A549 (cell line): ENCODE measurements at regions not wholly inside any gene's neighbourhood (a gene's known extent, or its start where the extent isn't known, plus 50 kb on each side); places are given as distances from the start of the nearest gene placed in this dataset.

ENCODE experiments used
- ATAC-seq, 2 experiments: fragments of 200-7000 bp in 1 of 2; fragments of >200 bp in 1 of 2; cut with Nextera tagmentation in 1 of 2; cut with Tn5 transposase in 1 of 2; 3 replicates each; pipeline versions ENCODE4 v1.8.0 to v1.9.1; 2018 to 2020; ENCODE audit warnings: mild to moderate bottlenecking in 1 of 2, moderate library complexity in 1 of 2
- CTCF ChIA-PET: fragments of 300-600 bp; sonication (Branson Sonifier 250); formaldehyde crosslinking; extraction: SDS; loops from one replicate; lab custom pipeline; 2021; ENCODE audit warnings: antibody characterized with exemption, inconsistent platforms; lab: Yijun Ruan, JAX
- POLR2A ChIA-PET: fragments of 350-600 bp; formaldehyde crosslinking; extraction: SDS; loops from one replicate; lab custom pipeline; 2021; ENCODE audit warnings: antibody characterized with exemption, inconsistent platforms; lab: Yijun Ruan, JAX
- DNase-seq, 2 experiments: peaks; one replicate each; pipeline versions ENCODE4 v3.0.0 to v3.0.0-alpha.2; 2011 to 2016; ENCODE audit warnings: low read depth in 1 of 2, low spot score in 1 of 2
- FAIRE-seq: peaks from 2 replicates; lab custom pipeline; 2011; peaks lifted over from hg19 to GRCh38; lab: Jason Lieb, UNC
- H3K27ac ChIP-seq, 2 experiments: fragments of >200 bp; sonication (Bioruptor Twin); formaldehyde crosslinking; 3 replicates each; pipeline ENCODE4 v1.5.1; 2016 to 2017
- H3K4me1 ChIP-seq: fragments of >200 bp; sonication (Bioruptor Twin); formaldehyde crosslinking; 3 replicates; pipeline ENCODE4 v1.6.1; 2016
- H3K4me2 ChIP-seq: fragments of >200 bp; sonication (Bioruptor Twin); formaldehyde crosslinking; 3 replicates; pipeline ENCODE4 v1.6.1; 2016
- H3K4me3 ChIP-seq: fragments of >200 bp; sonication (Bioruptor Twin); formaldehyde crosslinking; 3 replicates; pipeline ENCODE4 v1.5.1; 2016
- H3K9me3 ChIP-seq: fragments of >200 bp; sonication (Bioruptor Twin); formaldehyde crosslinking; 3 replicates; pipeline ENCODE4 v1.6.1; 2016
- BHLHE40 ChIP-seq: IDR thresholded peaks from 2 replicates; pipeline ENCODE4 v1.6.1; 2012; ENCODE audit warnings: low read depth, low read length, inconsistent platforms
- CBX8 ChIP-seq: fragments of 200-600 bp; sonication (generic); IDR thresholded peaks from 2 replicates; pipeline ENCODE4 v1.6.1; 2016
- CHD2 ChIP-seq: fragments of 150-350 bp; IDR thresholded peaks from 2 replicates; pipeline ENCODE4 v1.6.1; 2014; ENCODE audit warnings: low read length; ENCODE audit not compliant: partially characterized antibody
- CTCF ChIP-seq: fragments of >200 bp; sonication (Bioruptor Twin); formaldehyde crosslinking; IDR thresholded peaks from 3 replicates; pipeline ENCODE4 v1.5.1; 2016
- EHF ChIP-seq: fragments of 250-450 bp; sonication (Bioruptor Pico); IDR thresholded peaks from 2 replicates; pipeline ENCODE4 v1.5.0; 2020; ENCODE audit warnings: mild to moderate bottlenecking
- ELK1 ChIP-seq: fragments of 150-350 bp; IDR thresholded peaks from 2 replicates; pipeline ENCODE4 v1.6.1; 2014; ENCODE audit warnings: low read depth, mild to moderate bottlenecking, low read length
- EP300 ChIP-seq, 2 experiments: fragments of >200 bp; sonication (Bioruptor Twin); formaldehyde crosslinking; IDR thresholded peaks; 2 replicates in 1 of 2; 3 replicates in 1 of 2; pipeline ENCODE4 v1.6.1; 2016 to 2017
- ESRRA ChIP-seq: fragments of 150-350 bp; IDR thresholded peaks from 2 replicates; pipeline ENCODE4 v1.6.1; 2014; ENCODE audit warnings: mild to moderate bottlenecking, low read length, borderline replicate concordance
- FOSB ChIP-seq: fragments of 250-450 bp; sonication (Bioruptor Pico); IDR thresholded peaks from 2 replicates; pipeline ENCODE4 v1.5.0; 2020; ENCODE audit warnings: mild to moderate bottlenecking, moderate library complexity
- FOSL2 ChIP-seq, 2 experiments: fragments of 450-650 bp in 1 of 2; fragments of >200 bp in 1 of 2; sonication (Bioruptor Twin) in 1 of 2; formaldehyde crosslinking; IDR thresholded peaks; 2 replicates each; pipeline versions ENCODE4 v1.5.0 to v1.6.1; 2016 to 2020; ENCODE audit warnings: mild to moderate bottlenecking in 1 of 2, moderate library complexity in 1 of 2
- FOXS1 ChIP-seq: fragments of 250-450 bp; sonication (Bioruptor Pico); IDR thresholded peaks from 2 replicates; pipeline ENCODE4 v1.5.0; 2020; ENCODE audit warnings: mild to moderate bottlenecking, moderate library complexity
- GATA3 ChIP-seq: IDR thresholded peaks from 2 replicates; pipeline ENCODE4 v1.6.1; 2012; ENCODE audit warnings: borderline replicate concordance
- HES2 ChIP-seq: fragments of >200 bp; sonication (Bioruptor Twin); formaldehyde crosslinking; IDR thresholded peaks from 2 replicates; pipeline ENCODE4 v1.6.1; 2016
- HEYL ChIP-seq: fragments of 250-450 bp; sonication (Bioruptor Pico); IDR thresholded peaks from 2 replicates; pipeline ENCODE4 v1.8.0; 2021; ENCODE audit warnings: mild to moderate bottlenecking, moderate library complexity
- HOXA7 ChIP-seq: fragments of 250-450 bp; sonication (Bioruptor Pico); IDR thresholded peaks from 2 replicates; pipeline ENCODE4 v1.5.0; 2020; ENCODE audit warnings: mild to moderate bottlenecking, moderate library complexity
- HOXB5 ChIP-seq: fragments of 250-450 bp; sonication (Bioruptor Pico); IDR thresholded peaks from 2 replicates; pipeline ENCODE4 v1.5.0; 2020; ENCODE audit warnings: mild to moderate bottlenecking, moderate library complexity
- KDM1A ChIP-seq: fragments of 200-600 bp; sonication (generic); IDR thresholded peaks from 2 replicates; pipeline ENCODE4 v1.6.1; 2016; ENCODE audit warnings: low read depth, mild to moderate bottlenecking
- KDM5A ChIP-seq: fragments of 200-600 bp; sonication (generic); IDR thresholded peaks from 2 replicates; pipeline ENCODE4 v1.6.1; 2016; ENCODE audit warnings: antibody characterized with exemption, mild to moderate bottlenecking
- MAX ChIP-seq: IDR thresholded peaks from 2 replicates; pipeline ENCODE4 v1.6.1; 2012
- MAZ ChIP-seq: fragments of 150-350 bp; IDR thresholded peaks from 2 replicates; pipeline ENCODE4 v1.6.1; 2014; ENCODE audit warnings: antibody characterized with exemption, low read depth, low read length, borderline replicate concordance
- PHF8 ChIP-seq: fragments of 200-600 bp; sonication (generic); IDR thresholded peaks from 2 replicates; pipeline ENCODE4 v1.6.1; 2016; ENCODE audit warnings: low read depth, mild to moderate bottlenecking, antibody characterized with exemption, moderate library complexity, borderline replicate concordance
- POLR2AphosphoS2 ChIP-seq: conservative IDR thresholded peaks from 2 replicates; pipeline ENCODE4 v1.6.1; 2012; ENCODE audit warnings: low read length, improper control_type of control experiment, inconsistent platforms
- RARB ChIP-seq: fragments of 250-450 bp; sonication (Bioruptor Pico); IDR thresholded peaks from 2 replicates; pipeline ENCODE4 v1.8.0; 2021; ENCODE audit warnings: mild to moderate bottlenecking, moderate library complexity
- RCOR1 ChIP-seq: fragments of 150-350 bp; IDR thresholded peaks from 2 replicates; pipeline ENCODE4 v1.6.1; 2014; ENCODE audit warnings: antibody characterized with exemption, low read length, low read depth
- REST ChIP-seq: fragments of 200-600 bp; sonication (generic); IDR thresholded peaks from 2 replicates; pipeline ENCODE4 v1.6.1; 2016; ENCODE audit warnings: antibody characterized with exemption, mild to moderate bottlenecking, moderate library complexity
- RFX5 ChIP-seq: fragments of 450-650 bp; IDR thresholded peaks from 2 replicates; pipeline ENCODE4 v1.7.1; 2014; ENCODE audit warnings: antibody characterized with exemption, mild to moderate bottlenecking, moderate library complexity
- SREBF2 ChIP-seq: fragments of 450-650 bp; IDR thresholded peaks from 2 replicates; pipeline ENCODE4 v1.6.1; 2014; ENCODE audit warnings: mild to moderate bottlenecking, moderate library complexity
- TFCP2L1 ChIP-seq: fragments of 250-450 bp; sonication (Bioruptor Pico); IDR thresholded peaks from 2 replicates; pipeline ENCODE4 v1.5.0; 2021; ENCODE audit warnings: mild to moderate bottlenecking
- TP53 ChIP-seq: fragments of 250-450 bp; sonication (Bioruptor Pico); IDR thresholded peaks from 2 replicates; pipeline ENCODE4 v1.5.0; 2021; ENCODE audit warnings: mild to moderate bottlenecking, moderate library complexity
- ZC3H11A ChIP-seq: fragments of 450-650 bp; IDR thresholded peaks from 2 replicates; pipeline ENCODE4 v1.6.1; 2014; ENCODE audit warnings: antibody characterized with exemption, mild to moderate bottlenecking
- ZNF302 ChIP-seq: fragments of 250-450 bp; sonication (Bioruptor Pico); IDR thresholded peaks from 2 replicates; pipeline ENCODE4 v1.9.0; 2021; ENCODE audit warnings: inconsistent platforms, mild to moderate bottlenecking, moderate library complexity
- ZSCAN20 ChIP-seq: fragments of 250-450 bp; sonication (Bioruptor Pico); IDR thresholded peaks from 2 replicates; pipeline ENCODE4 v1.8.0; 2022; ENCODE audit warnings: mild to moderate bottlenecking, moderate library complexity
- WGBS: methylation state at CpG from one replicate; pipeline ENCODE4 v1.1.6; 2017; ENCODE audit errors: missing lambda C conversion rate; 5-methylcytosine and 5-hydroxymethylcytosine counted together

- H3K4me1 ChIP-seq: no peaks in the 10 kb centered on the region
- 6% methylated on average over 1 of the region's 1 CpG for WGBS
These were observed 496.0 kb upstream of the SPTLC3 start for GRCh38 chr20:12512755-12513154.

GRCh38 chr20:12528104-12528503 lies 480.7 kb upstream of the SPTLC3 start:
- Histone ChIP-seq H3K4me3 (no peak overlapping the region), H3K4me1 (no peaks in the 10 kb centered on the region), H3K4me2 (no peak overlapping the region), H3K27ac (no peak overlapping the region), H3K9me3 (no peaks in the 10 kb centered on the region)
- DNase-seq (no peak), ATAC-seq (no peak), FAIRE-seq (no peak)
- ChIA-PET CTCF (interaction anchor here (0.5 kb wide), 1 partner anchor 371 kb away, joined by 4 read pairs; no protein-coding TSS in a partner anchor), POLR2A (no interaction called here)
- no peak for TF ChIP-seq EP300 (IDR thresholded peaks at IDR 0.05)
- no peak for TF ChIP-seq HES2
- TF ChIP-seq EHF: no peak
- TF ChIP-seq CTCF: no peak
- no peak for TF ChIP-seq CBX8
- TF ChIP-seq RCOR1: no peak
- TF ChIP-seq RARB (CRISPR knock-in tag): no peak
- no peak for TF ChIP-seq MAZ
- no peak for TF ChIP-seq POLR2AphosphoS2
- TF ChIP-seq KDM5A: no peak
- no peak for TF ChIP-seq FOSL2 (IDR thresholded peaks at IDR 0.05)
- no peak for TF ChIP-seq FOSL2 (CRISPR knock-in tag; IDR thresholded peaks at IDR 0.05)
- no peak for TF ChIP-seq ZNF302
- no peak for TF ChIP-seq SREBF2
- TF ChIP-seq ZC3H11A: no peak
- no peak for TF ChIP-seq REST
- TF ChIP-seq FOSB (CRISPR knock-in tag): no peak
- TF ChIP-seq BHLHE40: no peak
- TF ChIP-seq ELK1: no peak
- TF ChIP-seq RFX5: no peak
- no peak for TF ChIP-seq CHD2
- WGBS: 7% methylated on average over 3 of the region's 3 CpGs

More at GRCh38 chr20:12512755-12513154, 496.0 kb upstream of the SPTLC3 start:
- ATAC-seq (no peak), DNase-seq (no peak), FAIRE-seq (no peak)
- no peak overlapping the region for H3K4me3 ChIP-seq
- POLR2A ChIA-PET: no interaction called here
- H3K9me3 ChIP-seq: no peaks in the 10 kb centered on the region
- TF ChIP-seq TFCP2L1 (no peak), MAX (no peak), HES2 (no peak), KDM1A (no peak), TP53 (no peak), ESRRA (no peak), PHF8 (no peak), FOSL2 (IDR thresholded peaks at IDR 0.05) (no peak), FOSL2 (CRISPR knock-in tag; IDR thresholded peaks at IDR 0.05) (no peak), HEYL (CRISPR knock-in tag) (no peak), FOSB (CRISPR knock-in tag) (no peak), HOXB5 (CRISPR knock-in tag) (no peak), ZSCAN20 (CRISPR knock-in tag) (no peak), HOXA7 (CRISPR knock-in tag) (no peak), GATA3 (no peak), BHLHE40 (no peak), FOXS1 (CRISPR knock-in tag) (no peak), CBX8 (no peak), POLR2AphosphoS2 (no peak), ZNF302 (no peak), ELK1 (no peak)
- no peak overlapping the region for H3K4me2 ChIP-seq
- CTCF ChIA-PET: no interaction called here
- no peak overlapping the region for H3K27ac ChIP-seq
